ENCODE measurements at regions not wholly inside any gene's neighbourhood (a gene's known extent, or its start where the extent isn't known, plus 50 kb on each side); places are given as distances from the start of the nearest gene placed in this dataset.

GRCh38 chr3:74858086-74858485, 243.6 kb upstream of the CNTN3 start:
- TF ChIP-seq POLR2A (IDR thresholded peaks at IDR 0.05) (no peak), CTCF (IDR thresholded peaks at IDR 0.05) (no peak)
- Histone ChIP-seq H3K4me1 (no peaks in the 10 kb centered on the region), H3K9me3 (no peaks in the 10 kb centered on the region), H3K27ac (no peak overlapping the region), H3K4me3 (no peak overlapping the region), H3K27me3 (no peaks in the 10 kb centered on the region), H3K36me3 (ENCODE audit: low read depth, missing control alignments) (no peaks in the 10 kb centered on the region)
- intact Hi-C loops (cut with DNase I; ENCODE audit: low total_unique reads), result no loop called here
- 81 to 84% methylated on average over 2 of the region's 2 CpGs for WGBS, 2 donors
- no peak for DNase-seq

- Histone ChIP-seq H3K36me3 (ENCODE audit: low read depth, missing control alignments) (no peaks in the 10 kb centered on the region), H3K27ac (no peak overlapping the region), H3K27me3 (no peaks in the 10 kb centered on the region), H3K9me3 (no peaks in the 10 kb centered on the region), H3K4me1 (no peaks in the 10 kb centered on the region), H3K4me3 (no peak overlapping the region)
- intact Hi-C loops (cut with DNase I; ENCODE audit: low total_unique reads), result no loop called here
- no peak for DNase-seq
- 84 to 89% methylated on average over 3 of the region's 3 CpGs for WGBS, 2 donors
- TF ChIP-seq POLR2A (IDR thresholded peaks at IDR 0.05) (no peak), CTCF (IDR thresholded peaks at IDR 0.05) (no peak)
Measured at GRCh38 chr3:74850381-74850780, 235.9 kb upstream of the CNTN3 start.

GRCh38 chr3:74847093-74847492, 232.6 kb upstream of the CNTN3 start:
- H3K4me3 ChIP-seq, result no peak overlapping the region
- no peaks in the 10 kb centered on the region for H3K36me3 ChIP-seq (ENCODE audit: low read depth, missing control alignments)
- no peaks in the 10 kb centered on the region for H3K27me3 ChIP-seq
- 63 to 69% methylated on average over 4 of the region's 4 CpGs for WGBS, 2 donors
- H3K4me1 ChIP-seq, result no peaks in the 10 kb centered on the region
- no peak for DNase-seq
- intact Hi-C loops (cut with DNase I; ENCODE audit: low total_unique reads), result no loop called here
- no peaks in the 10 kb centered on the region for H3K9me3 ChIP-seq
- H3K27ac ChIP-seq, result no peak overlapping the region
- TF ChIP-seq CTCF (IDR thresholded peaks at IDR 0.05) (no peak), POLR2A (IDR thresholded peaks at IDR 0.05) (no peak)

GRCh38 chr3:74845081-74845480, 230.6 kb upstream of the CNTN3 start:
- WGBS, 2 donors, result 89 to 95% methylated on average over 1 of the region's 1 CpG
- intact Hi-C loops (cut with DNase I; ENCODE audit: low total_unique reads), result no loop called here
- Histone ChIP-seq H3K4me3 (no peak overlapping the region), H3K4me1 (no peaks in the 10 kb centered on the region), H3K27me3 (no peaks in the 10 kb centered on the region), H3K36me3 (ENCODE audit: low read depth, missing control alignments) (no peaks in the 10 kb centered on the region), H3K9me3 (no peaks in the 10 kb centered on the region), H3K27ac (no peak overlapping the region)
- no peak for TF ChIP-seq CTCF (IDR thresholded peaks at IDR 0.05)
- no peak for TF ChIP-seq POLR2A (IDR thresholded peaks at IDR 0.05)
- no peak for DNase-seq

GRCh38 chr3:74844428-74844827, 230.0 kb upstream of the CNTN3 start:
- Histone ChIP-seq H3K4me3 (no peak overlapping the region), H3K36me3 (ENCODE audit: low read depth, missing control alignments) (no peaks in the 10 kb centered on the region), H3K27ac (no peak overlapping the region), H3K9me3 (no peaks in the 10 kb centered on the region), H3K4me1 (no peaks in the 10 kb centered on the region), H3K27me3 (no peaks in the 10 kb centered on the region)
- DNase-seq, result no peak
- WGBS, 2 donors, result 80 to 82% methylated on average over 1 of the region's 1 CpG
- intact Hi-C loops (cut with DNase I; ENCODE audit: low total_unique reads), result no loop called here
- TF ChIP-seq CTCF (IDR thresholded peaks at IDR 0.05), result no peak
- TF ChIP-seq POLR2A (IDR thresholded peaks at IDR 0.05), result no peak
